ENCODE measurements at regions not wholly inside any gene's neighbourhood (a gene's known extent, or its start where the extent isn't known, plus 50 kb on each side); places are given as distances from the start of the nearest gene placed in this dataset.

DNA sequence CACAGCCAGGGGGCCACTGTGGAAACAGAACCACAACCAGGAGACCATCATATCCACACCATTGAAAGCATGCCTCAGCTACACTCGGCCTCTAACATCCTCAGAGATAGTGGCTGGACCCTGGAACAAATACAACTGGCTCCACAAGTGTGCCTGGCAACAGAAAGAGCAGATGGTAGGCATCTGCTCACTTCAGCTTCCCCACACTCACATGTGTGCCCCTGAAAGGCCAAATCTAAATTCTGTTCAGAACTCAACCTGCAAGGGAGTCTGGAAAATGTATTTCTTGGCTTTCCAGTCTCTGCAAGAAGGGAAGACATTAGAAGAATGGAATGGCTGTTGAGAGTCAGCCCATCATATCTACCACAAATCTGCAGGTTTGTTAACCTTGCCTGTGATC lies 54.7 kb upstream of the CTNNB1 start:
- H3K18ac ChIP-seq (ENCODE audit: extremely low read depth, low read length), result no peak overlapping the region
- 69% methylated on average over 1 of the region's 1 CpG; no CpG with 5 or more reads in 1 of the 2 experiments for WGBS, 2 experiments (ENCODE audit: extremely low coverage in 1 of 2, insufficient coverage in 1 of 2, insufficient read length in 1 of 2, insufficient replicate concordance in 2 of 2, low coverage in 1 of 2, low lambda C conversion rate in 2 of 2, missing lambda C conversion rate in 1 of 2)
- H2BK15ac ChIP-seq (ENCODE audit: low read length), result no peak overlapping the region
- H3K36me3 ChIP-seq (ENCODE audit: control insufficient read depth in 2 of 4, insufficient read depth in 4 of 4, low read length in 3 of 4), result no peaks in the 10 kb centered on the region
- H3K56ac ChIP-seq (replicated peaks; ENCODE audit: insufficient read length, low read depth, low read length), result no peak overlapping the region
- H4K20me1 ChIP-seq (replicated peaks in 1 of 2; ENCODE audit: control insufficient read depth in 1 of 2, insufficient read depth in 2 of 2, low read length in 2 of 2), result no peaks in the 10 kb centered on the region
- CTCF ChIA-PET (ENCODE audit: partially characterized antibody), result interaction anchor here (1.5 kb wide), 1 partner anchor 19 kb away, joined by 3 read pairs; no protein-coding TSS in a partner anchor
- H3K14ac ChIP-seq (ENCODE audit: insufficient read length), result no peak overlapping the region
- no peak overlapping the region for H3K4ac ChIP-seq (replicated peaks; ENCODE audit: insufficient read length, low read depth, low read length)
- no peak overlapping the region for H2BK12ac ChIP-seq (ENCODE audit: low read depth, low read length)
- H4K5ac ChIP-seq (ENCODE audit: insufficient read length, low read depth, low read length), result no peak overlapping the region
- H3K4me1 ChIP-seq (replicated peaks in 1 of 4; ENCODE audit: control insufficient read depth in 3 of 4, insufficient read depth in 4 of 4, low read length in 3 of 4), result no peaks in the 10 kb centered on the region
- H3K23ac ChIP-seq (ENCODE audit: insufficient read length), result no peak overlapping the region
- H2AK5ac ChIP-seq (ENCODE audit: low read depth, low read length), result no peak overlapping the region
- H2BK20ac ChIP-seq (ENCODE audit: low read length), result no peak overlapping the region
- DNase-seq (ENCODE audit: low read depth in 1 of 2, low spot score in 2 of 2) (no peak), FAIRE-seq (no peak)
- H3K27ac ChIP-seq (ENCODE audit: low read depth, low read length), result no peak overlapping the region
- no peak overlapping the region for H3K4me3 ChIP-seq (ENCODE audit: extremely low read depth in 1 of 4, insufficient read depth in 2 of 4, low read depth in 3 of 4, low read length in 4 of 4)
- H3K79me2 ChIP-seq (ENCODE audit: control insufficient read depth in 1 of 2, insufficient read depth in 2 of 2, low read length in 2 of 2), result no peaks in the 10 kb centered on the region
- no peak overlapping the region for H2BK120ac ChIP-seq (replicated peaks; ENCODE audit: low read depth, low read length)
- H3K9ac ChIP-seq (replicated peaks in 1 of 4; ENCODE audit: extremely low read depth in 1 of 4, low read depth in 3 of 4, low read length in 3 of 4), result no peak overlapping the region
- H2AFZ ChIP-seq (ENCODE audit: low read length), result no peak overlapping the region
- no peaks in the 10 kb centered on the region; the same call in 1 of the 2 replicates for H3K23me2 ChIP-seq (ENCODE audit: low read depth, low read length)
- no peak overlapping the region for H4K8ac ChIP-seq (ENCODE audit: extremely low read depth, insufficient read depth, low read length)
- POLR2A ChIA-PET (ENCODE audit: partially characterized antibody), result no interaction called here
- H4K91ac ChIP-seq (replicated peaks; ENCODE audit: insufficient read length, low read length), result no peak overlapping the region
- no peak overlapping the region for H2BK5ac ChIP-seq (ENCODE audit: low read depth, low read length)
- H3K4me2 ChIP-seq (ENCODE audit: insufficient read depth in 1 of 2, low read depth in 2 of 2, low read length in 2 of 2), result no peak overlapping the region
- H3K9me3 ChIP-seq (ENCODE audit: insufficient read depth in 2 of 2, low read depth in 1 of 2, low read length in 1 of 2), result peaks cover 0 to 3% of the 10 kb centered on the region in 2 experiments; a peak in 2 of 4 replicates
- no peaks in the 10 kb centered on the region for H3K79me1 ChIP-seq (ENCODE audit: low read depth, low read length)
- no peaks in the 10 kb centered on the region for H3K27me3 ChIP-seq (replicated peaks in 1 of 4; ENCODE audit: control insufficient read depth in 3 of 4, extremely low read depth in 1 of 4, insufficient read depth in 3 of 4, low read length in 3 of 4)
- no peak for TF ChIP-seq SP1 (IDR thresholded peaks at IDR 0.05; ENCODE audit: low read depth, low read length)
- no peak for TF ChIP-seq GTF2F1 (IDR thresholded peaks at IDR 0.05; ENCODE audit: borderline replicate concordance, low read depth, low read length)
- TF ChIP-seq, protein P1, sequence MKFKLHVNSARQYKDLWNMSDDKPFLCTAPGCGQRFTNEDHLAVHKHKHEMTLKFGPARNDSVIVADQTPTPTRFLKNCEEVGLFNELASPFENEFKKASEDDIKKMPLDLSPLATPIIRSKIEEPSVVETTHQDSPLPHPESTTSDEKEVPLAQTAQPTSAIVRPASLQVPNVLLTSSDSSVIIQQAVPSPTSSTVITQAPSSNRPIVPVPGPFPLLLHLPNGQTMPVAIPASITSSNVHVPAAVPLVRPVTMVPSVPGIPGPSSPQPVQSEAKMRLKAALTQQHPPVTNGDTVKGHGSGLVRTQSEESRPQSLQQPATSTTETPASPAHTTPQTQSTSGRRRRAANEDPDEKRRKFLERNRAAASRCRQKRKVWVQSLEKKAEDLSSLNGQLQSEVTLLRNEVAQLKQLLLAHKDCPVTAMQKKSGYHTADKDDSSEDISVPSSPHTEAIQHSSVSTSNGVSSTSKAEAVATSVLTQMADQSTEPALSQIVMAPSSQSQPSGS (IDR thresholded peaks at IDR 0.05; ENCODE audit: low read length), result no peak
- no peak for TF ChIP-seq RXRA (IDR thresholded peaks at IDR 0.05; ENCODE audit: insufficient read depth, low read depth, low read length)
- TF ChIP-seq SAP30 (IDR thresholded peaks at IDR 0.05; ENCODE audit: insufficient read depth, insufficient replicate concordance, low read length), result no peak
- TF ChIP-seq EGR1 (IDR thresholded peaks at IDR 0.05; ENCODE audit: borderline replicate concordance, low read depth, low read length), result no peak
- TF ChIP-seq JUN (IDR thresholded peaks at IDR 0.05; ENCODE audit: low read depth, low read length), result no peak
- TF ChIP-seq ASH2L (IDR thresholded peaks at IDR 0.05; ENCODE audit: low read length), result no peak
- no peak for TF ChIP-seq CEBPB (IDR thresholded peaks at IDR 0.05; ENCODE audit: low read depth, low read length)
- TF ChIP-seq, protein P2, sequence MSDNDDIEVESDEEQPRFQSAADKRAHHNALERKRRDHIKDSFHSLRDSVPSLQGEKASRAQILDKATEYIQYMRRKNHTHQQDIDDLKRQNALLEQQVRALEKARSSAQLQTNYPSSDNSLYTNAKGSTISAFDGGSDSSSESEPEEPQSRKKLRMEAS (IDR thresholded peaks at IDR 0.05), result no peak
- no peak for TF ChIP-seq RNF2 (IDR thresholded peaks at IDR 0.05; ENCODE audit: borderline replicate concordance, low read depth, low read length, missing control alignments, poor library complexity, severe bottlenecking)
- TF ChIP-seq MAFK (IDR thresholded peaks at IDR 0.05; ENCODE audit: low read depth, low read length), result no peak
- no peak for TF ChIP-seq BACH1 (IDR thresholded peaks at IDR 0.05; ENCODE audit: low read length)
